ENCODE measurements at regions not wholly inside any gene's neighbourhood (a gene's known extent, or its start where the extent isn't known, plus 50 kb on each side); places are given as distances from the start of the nearest gene placed in this dataset.

GRCh38 chr1:80217377-80217986 is 1211.0 kb upstream of the ADGRL4 start:
- peak; percentile 43 to 91 (median 83) for DNase-seq
- Histone ChIP-seq H3K27me3 (ENCODE audit: control insufficient read depth in 3 of 3, insufficient read depth in 3 of 3, low read length in 2 of 3) (no peaks in the 10 kb centered on the region), H3K27ac (ENCODE audit: low read depth in 1 of 2, low read length in 1 of 2) (no peak overlapping the region), H3K9me3 (ENCODE audit: control insufficient read depth in 4 of 4, insufficient read depth in 3 of 4, low read length in 3 of 4) (no peaks in the 10 kb centered on the region), H3K9ac (ENCODE audit: insufficient read depth in 1 of 2, low read length in 2 of 2) (no peak overlapping the region), H3K4me3 (no peak overlapping the region), H3K36me3 (ENCODE audit: control insufficient read depth in 4 of 4, insufficient read depth in 4 of 4, low read length in 4 of 4) (no peaks in the 10 kb centered on the region), H3K4me1 (ENCODE audit: control insufficient read depth in 5 of 5, insufficient read depth in 5 of 5, low read length in 5 of 5) (peaks cover 0 to 2% (median 0%) of the 10 kb centered on the region in 5 donors)
- no peak for TF ChIP-seq CTCF (IDR thresholded peaks at IDR 0.05; ENCODE audit: control extremely low read depth, extremely low read depth)
- WGBS, 2 donors, result 34 to 45% methylated on average over 4 of the region's 4 CpGs
- no peak for ATAC-seq (ENCODE audit: insufficient read depth, low FRiP score)

- no peak for TF ChIP-seq CTCF (IDR thresholded peaks at IDR 0.05; ENCODE audit: control extremely low read depth, extremely low read depth)
These were observed 1208.5 kb upstream of the ADGRL4 start for GRCh38 chr1:80214888-80215540.

GRCh38 chr1:80212948-80213347 is 1206.4 kb upstream of the ADGRL4 start:
- no peak for DNase-seq
- H3K9ac ChIP-seq (ENCODE audit: insufficient read depth in 1 of 2, low read length in 2 of 2), result no peak overlapping the region
- no peak for ATAC-seq (ENCODE audit: insufficient read depth, low FRiP score)
- H3K27me3 ChIP-seq (ENCODE audit: control insufficient read depth in 3 of 3, insufficient read depth in 3 of 3, low read length in 2 of 3), result no peaks in the 10 kb centered on the region
- no peak overlapping the region for H3K4me3 ChIP-seq
- no peak overlapping the region for H3K27ac ChIP-seq (ENCODE audit: low read depth in 1 of 2, low read length in 1 of 2)
- no peaks in the 10 kb centered on the region for H3K36me3 ChIP-seq (ENCODE audit: control insufficient read depth in 4 of 4, insufficient read depth in 4 of 4, low read length in 4 of 4)
- peaks cover 0 to 11% (median 0%) of the 10 kb centered on the region in 5 donors for H3K4me1 ChIP-seq (ENCODE audit: control insufficient read depth in 5 of 5, insufficient read depth in 5 of 5, low read length in 5 of 5)
- H3K9me3 ChIP-seq (ENCODE audit: control insufficient read depth in 4 of 4, insufficient read depth in 3 of 4, low read length in 3 of 4), result no peaks in the 10 kb centered on the region
- no peak for TF ChIP-seq CTCF (IDR thresholded peaks at IDR 0.05; ENCODE audit: control extremely low read depth, extremely low read depth)
- WGBS, 2 donors, result 90 to 95% methylated on average over 3 of the region's 3 CpGs

More at GRCh38 chr1:80214888-80215540, 1208.5 kb upstream of the ADGRL4 start:
- Histone ChIP-seq H3K9me3 (ENCODE audit: control insufficient read depth in 4 of 4, insufficient read depth in 3 of 4, low read length in 3 of 4) (no peaks in the 10 kb centered on the region), H3K27me3 (ENCODE audit: control insufficient read depth in 3 of 3, insufficient read depth in 3 of 3, low read length in 2 of 3) (no peaks in the 10 kb centered on the region), H3K36me3 (ENCODE audit: control insufficient read depth in 4 of 4, insufficient read depth in 4 of 4, low read length in 4 of 4) (no peaks in the 10 kb centered on the region), H3K4me3 (no peak overlapping the region), H3K4me1 (ENCODE audit: control insufficient read depth in 5 of 5, insufficient read depth in 5 of 5, low read length in 5 of 5) (peaks cover 0 to 11% (median 0%) of the 10 kb centered on the region in 5 donors), H3K9ac (ENCODE audit: insufficient read depth in 1 of 2, low read length in 2 of 2) (no peak overlapping the region), H3K27ac (ENCODE audit: low read depth in 1 of 2, low read length in 1 of 2) (no peak overlapping the region)
- WGBS, 2 donors, result 85% methylated on average over 5 of the region's 5 CpGs
- ATAC-seq (ENCODE audit: insufficient read depth, low FRiP score) (no peak), DNase-seq (no peak)

Data from lung (tissue), 11 donors.